DOHH2 (cell line): ENCODE measurements at regions not wholly inside any gene's neighbourhood (a gene's known extent, or its start where the extent isn't known, plus 50 kb on each side); places are given as distances from the start of the nearest gene placed in this dataset.

ENCODE experiments used
- H3F3A ChIP-seq: fragments of 200-600 bp; sonication (generic), shearing (Covaris generic); 2 replicates; pipeline ENCODE4 v1.6.0; 2016; ENCODE audit warnings: antibody characterized with exemption, mild to moderate bottlenecking; ENCODE audit not compliant: control insufficient read depth, insufficient read depth
- H3K27ac ChIP-seq: fragments of 200-600 bp; sonication (generic); 2 replicates; pipeline ENCODE4 v1.5.1; 2014; ENCODE audit warnings: low read depth, mild to moderate bottlenecking, low read length, moderate library complexity
- H3K27me3 ChIP-seq: fragments of 200-600 bp; sonication (generic); 2 replicates; pipeline ENCODE4 v1.6.1; 2014; ENCODE audit warnings: mild to moderate bottlenecking, low read length, mixed read lengths; ENCODE audit not compliant: control insufficient read depth
- H3K36me3 ChIP-seq: fragments of 200-600 bp; sonication (generic); 2 replicates; pipeline ENCODE4 v1.6.1; 2014; ENCODE audit warnings: mild to moderate bottlenecking, low read length, moderate library complexity, mixed read lengths; ENCODE audit not compliant: control insufficient read depth
- H3K4me1 ChIP-seq: fragments of 200-600 bp; sonication (generic); 2 replicates; pipeline ENCODE4 v1.6.1; 2014; ENCODE audit warnings: mild to moderate bottlenecking, low read length, mixed read lengths; ENCODE audit not compliant: control insufficient read depth
- H3K4me2 ChIP-seq: fragments of 200-600 bp; sonication (generic); 2 replicates; pipeline ENCODE4 v1.6.0; 2014; ENCODE audit warnings: mild to moderate bottlenecking, low read length, moderate library complexity
- H3K4me3 ChIP-seq: fragments of 200-600 bp; sonication (generic); 2 replicates; pipeline ENCODE4 v1.5.1; 2014; ENCODE audit warnings: mild to moderate bottlenecking, low read length, mixed read lengths
- H3K79me2 ChIP-seq: fragments of 200-600 bp; sonication (generic); 2 replicates; pipeline ENCODE4 v1.6.1; 2014; ENCODE audit warnings: mild to moderate bottlenecking, low read length, mixed read lengths; ENCODE audit not compliant: control insufficient read depth
- H3K9me2 ChIP-seq: fragments of 200-600 bp; sonication (generic); replicated peaks from 2 replicates; pipeline ENCODE4 v1.6.1; 2014; ENCODE audit warnings: mild to moderate bottlenecking, low read length, mixed read lengths; ENCODE audit not compliant: control insufficient read depth
- H3K9me3 ChIP-seq: fragments of 200-600 bp; sonication (generic); 2 replicates; pipeline ENCODE4 v1.6.1; 2014; ENCODE audit warnings: antibody characterized with exemption, low read length, mixed read lengths; ENCODE audit not compliant: control insufficient read depth, insufficient read depth
- H4K20me1 ChIP-seq: fragments of 200-600 bp; sonication (generic); 2 replicates; pipeline ENCODE4 v1.6.0; 2014; ENCODE audit warnings: low read depth, mild to moderate bottlenecking, antibody characterized with exemption, low read length, moderate library complexity; ENCODE audit not compliant: control insufficient read depth, insufficient read depth
- CTCF ChIP-seq: fragments of 200-600 bp; sonication (generic); IDR thresholded peaks from one replicate; pipeline ENCODE4 v1.5.1; 2014; ENCODE audit warnings: antibody characterized with exemption, mild to moderate bottlenecking, low read depth, low read length; ENCODE audit not compliant: poor library complexity, severe bottlenecking
- EZH2phosphoT487 ChIP-seq: fragments of 200-600 bp; sonication (generic); IDR thresholded peaks from 2 replicates; pipeline ENCODE4 v1.6.1; 2017; ENCODE audit warnings: borderline replicate concordance, mild to moderate bottlenecking, antibody characterized with exemption, low read length, moderate library complexity, mixed read lengths

DNA sequence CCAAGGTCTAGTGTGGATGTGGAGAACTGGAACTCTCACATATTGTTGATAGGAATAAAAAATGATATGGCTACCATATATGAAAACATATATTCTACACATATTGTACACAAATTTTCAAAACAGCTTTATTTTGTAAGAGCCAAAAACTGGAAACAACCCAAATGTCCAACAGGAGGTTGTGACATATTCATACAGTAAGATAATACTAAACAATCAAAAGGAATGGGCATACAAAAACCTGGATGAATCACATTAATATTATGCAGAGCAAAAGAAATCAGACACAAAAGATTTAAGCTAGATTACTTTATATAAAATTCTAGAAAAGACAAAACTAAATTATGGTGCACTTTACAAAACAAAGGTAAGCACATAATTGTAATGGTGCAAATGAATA lies 223.9 kb downstream of the SIM1 start:
- Histone ChIP-seq H4K20me1 (no peaks in the 10 kb centered on the region), H3K4me2 (no peak overlapping the region), H3K9me3 (no peaks in the 10 kb centered on the region), H3F3A (no peaks in the 10 kb centered on the region), H3K27ac (no peak overlapping the region), H3K4me3 (no peak overlapping the region), H3K27me3 (no peaks in the 10 kb centered on the region), H3K9me2 (no peaks in the 10 kb centered on the region), H3K79me2 (no peaks in the 10 kb centered on the region), H3K4me1 (no peaks in the 10 kb centered on the region), H3K36me3 (no peaks in the 10 kb centered on the region)
- TF ChIP-seq EZH2phosphoT487 (no peak), CTCF (no peak)

DNA sequence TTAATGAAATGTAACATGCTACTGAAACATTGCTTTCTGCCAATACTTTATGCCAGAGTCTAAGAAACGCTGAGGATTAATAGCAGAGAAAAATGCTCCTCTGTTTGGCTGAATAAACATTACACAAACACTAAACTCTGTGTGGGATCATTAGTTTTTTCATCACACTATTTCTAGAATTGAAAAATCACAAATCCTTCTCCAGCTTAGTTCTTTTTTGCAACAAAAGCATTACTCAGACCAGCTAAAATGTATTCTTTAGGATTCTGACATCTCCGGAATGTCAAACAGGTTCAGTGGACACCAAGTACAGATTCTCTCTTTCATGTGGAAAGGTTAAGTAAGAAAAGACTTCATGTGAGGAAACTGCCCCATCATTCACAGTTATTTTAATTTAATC lies 226.9 kb downstream of the SIM1 start:
- no peaks in the 10 kb centered on the region for H3K9me2 ChIP-seq
- H3K27ac ChIP-seq, result no peak overlapping the region
- H3K9me3 ChIP-seq, result no peaks in the 10 kb centered on the region
- no peak overlapping the region for H3K4me3 ChIP-seq
- TF ChIP-seq CTCF, result no peak
- no peak for TF ChIP-seq EZH2phosphoT487
- no peaks in the 10 kb centered on the region for H4K20me1 ChIP-seq
- no peaks in the 10 kb centered on the region for H3K4me1 ChIP-seq
- 0 out of 2 replicates have a peak, but pooled peaks cover 4% of the 10 kb centered on the region for H3K27me3 ChIP-seq
- H3K4me2 ChIP-seq, result no peak overlapping the region
- H3K79me2 ChIP-seq, result no peaks in the 10 kb centered on the region
- H3F3A ChIP-seq, result no peaks in the 10 kb centered on the region
- no peaks in the 10 kb centered on the region for H3K36me3 ChIP-seq

- no peaks in the 10 kb centered on the region for H3K36me3 ChIP-seq
- no peaks in the 10 kb centered on the region for H3K4me1 ChIP-seq
- no peaks in the 10 kb centered on the region for H3K9me3 ChIP-seq
- H3F3A ChIP-seq, result no peaks in the 10 kb centered on the region
- no peaks in the 10 kb centered on the region for H3K9me2 ChIP-seq
- no peak for TF ChIP-seq CTCF
- TF ChIP-seq EZH2phosphoT487, result no peak
- H3K27me3 ChIP-seq, result 0 out of 2 replicates have a peak, but pooled peaks cover 4% of the 10 kb centered on the region
- H3K79me2 ChIP-seq, result no peaks in the 10 kb centered on the region
- no peaks in the 10 kb centered on the region for H4K20me1 ChIP-seq
- H3K27ac ChIP-seq, result no peak overlapping the region
- H3K4me2 ChIP-seq, result no peak overlapping the region
- no peak overlapping the region for H3K4me3 ChIP-seq
Observed at GRCh38 chr6:100236389-100236788, 228.3 kb downstream of the SIM1 start.

- Histone ChIP-seq H3F3A (no peaks in the 10 kb centered on the region), H3K79me2 (no peaks in the 10 kb centered on the region), H3K9me3 (no peaks in the 10 kb centered on the region), H3K27me3 (0 out of 2 replicates have a peak, but pooled peaks cover 4% of the 10 kb centered on the region), H3K4me2 (no peak overlapping the region), H3K36me3 (no peaks in the 10 kb centered on the region), H3K9me2 (no peaks in the 10 kb centered on the region), H3K4me1 (no peaks in the 10 kb centered on the region), H4K20me1 (no peaks in the 10 kb centered on the region), H3K4me3 (no peak overlapping the region), H3K27ac (no peak overlapping the region)
- no peak for TF ChIP-seq CTCF
- no peak for TF ChIP-seq EZH2phosphoT487
Observed at GRCh38 chr6:100235631-100236030, 229.1 kb downstream of the SIM1 start.
